Prostate gland (tissue), 2 donors: ENCODE measurements at regions not wholly inside any gene's neighbourhood (a gene's known extent, or its start where the extent isn't known, plus 50 kb on each side); places are given as distances from the start of the nearest gene placed in this dataset.

ENCODE experiments used
- POLR2A ChIP-seq: fragments of 450-650 bp; IDR thresholded peaks from one replicate; pipeline ENCODE4 v1.6.1; 2016; ENCODE audit warnings: antibody characterized with exemption, mild to moderate bottlenecking
- POLR2AphosphoS5 ChIP-seq: sonication (generic); formaldehyde crosslinking; IDR thresholded peaks from one replicate; pipeline ENCODE4 v1.6.1; 2017; ENCODE audit warnings: antibody characterized with exemption
- TF ChIP-seq, protein P1 (sequence below), 4 experiments: fragments of 200-600 bp in 2 of 4; fragments of 450-650 bp in 2 of 4; sonication (generic) in 2 of 4; IDR thresholded peaks; 1 replicate in 3 of 4; 2 replicates in 1 of 4; pipeline ENCODE4 v1.5.1; 2016 to 2019; ENCODE audit warnings: antibody characterized with exemption in 4 of 4, mild to moderate bottlenecking in 2 of 4, moderate library complexity in 2 of 4

DNA sequence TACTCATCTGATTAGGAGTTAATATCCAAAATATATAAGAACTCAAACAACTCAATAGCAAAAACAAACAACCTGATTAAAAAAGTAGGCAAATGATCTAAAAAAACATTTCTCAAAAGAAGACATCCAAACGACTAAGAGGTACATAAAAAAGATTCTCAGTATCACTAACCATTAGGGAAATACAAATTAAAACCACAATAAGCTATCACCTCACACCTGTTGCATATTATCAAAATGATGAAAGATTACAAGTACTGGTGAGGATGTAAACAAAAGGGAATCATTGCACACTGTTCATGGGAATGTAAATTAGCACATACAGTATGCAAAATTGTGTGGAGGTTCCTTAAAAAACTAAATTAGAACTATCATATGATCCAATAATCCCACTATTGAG lies 865.5 kb downstream of the TMEM182 start:
- TF ChIP-seq, protein P1, sequence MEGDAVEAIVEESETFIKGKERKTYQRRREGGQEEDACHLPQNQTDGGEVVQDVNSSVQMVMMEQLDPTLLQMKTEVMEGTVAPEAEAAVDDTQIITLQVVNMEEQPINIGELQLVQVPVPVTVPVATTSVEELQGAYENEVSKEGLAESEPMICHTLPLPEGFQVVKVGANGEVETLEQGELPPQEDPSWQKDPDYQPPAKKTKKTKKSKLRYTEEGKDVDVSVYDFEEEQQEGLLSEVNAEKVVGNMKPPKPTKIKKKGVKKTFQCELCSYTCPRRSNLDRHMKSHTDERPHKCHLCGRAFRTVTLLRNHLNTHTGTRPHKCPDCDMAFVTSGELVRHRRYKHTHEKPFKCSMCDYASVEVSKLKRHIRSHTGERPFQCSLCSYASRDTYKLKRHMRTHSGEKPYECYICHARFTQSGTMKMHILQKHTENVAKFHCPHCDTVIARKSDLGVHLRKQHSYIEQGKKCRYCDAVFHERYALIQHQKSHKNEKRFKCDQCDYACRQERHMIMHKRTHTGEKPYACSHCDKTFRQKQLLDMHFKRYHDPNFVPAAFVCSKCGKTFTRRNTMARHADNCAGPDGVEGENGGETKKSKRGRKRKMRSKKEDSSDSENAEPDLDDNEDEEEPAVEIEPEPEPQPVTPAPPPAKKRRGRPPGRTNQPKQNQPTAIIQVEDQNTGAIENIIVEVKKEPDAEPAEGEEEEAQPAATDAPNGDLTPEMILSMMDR (IDR thresholded peaks at IDR 0.05) = no peak
- TF ChIP-seq POLR2A (no peak), POLR2AphosphoS5 (no peak)
